PC-3 (cell line): ENCODE measurements at regions not wholly inside any gene's neighbourhood (a gene's known extent, or its start where the extent isn't known, plus 50 kb on each side); places are given as distances from the start of the nearest gene placed in this dataset.

Experiments
- ATAC-seq: fragments of 200-7000 bp; cut with Tn5 transposase; 2 replicates; pipeline ENCODE4 v1.9.1; 2020; ENCODE audit warnings: mild to moderate bottlenecking, moderate library complexity
- BruUV-seq: library from RNA; stranded (reverse); fragments of 400-500 nt; replicated peaks from 2 replicates; lab custom pipeline; 2021; lab: Mats Ljungman, UMichigan
- CTCF ChIA-PET: fragments of 300-600 bp; sonication (Branson Sonifier 250); formaldehyde crosslinking; loops from one replicate; lab custom pipeline; 2022; ENCODE audit warnings: antibody characterized with exemption; lab: Charles Lee
- POLR2A ChIA-PET: fragments of 300-600 bp; sonication (Branson Sonifier 250); formaldehyde crosslinking; loops from one replicate; lab custom pipeline; 2022; ENCODE audit warnings: antibody characterized with exemption; ENCODE audit not compliant: unreplicated experiment; lab: Charles Lee
- DNase-seq: peaks from one replicate; pipeline ENCODE4 v3.0.0-alpha.2; 2015
- H2AFZ ChIP-seq: fragments of 300-600 bp; sonication (generic); 2 replicates; pipeline ENCODE4 v1.6.0; 2016; ENCODE audit warnings: antibody characterized with exemption, low read length
- H3F3A ChIP-seq: fragments of 300-600 bp; sonication (generic); one replicate; pipeline ENCODE4 v1.6.0; 2017; ENCODE audit warnings: antibody characterized with exemption, low read length, control low read depth, mild to moderate bottlenecking; ENCODE audit not compliant: unreplicated experiment
- H3K27ac ChIP-seq: fragments of 300-600 bp; sonication (generic); 2 replicates; pipeline ENCODE4 v1.5.1; 2016; ENCODE audit warnings: mild to moderate bottlenecking, low read length
- H3K27me3 ChIP-seq: fragments of 300-600 bp; sonication (generic); 2 replicates; pipeline ENCODE4 v1.6.1; 2016; ENCODE audit warnings: low read length, mixed read lengths
- H3K36me3 ChIP-seq: fragments of 300-600 bp; sonication (generic); 2 replicates; pipeline ENCODE4 v1.6.1; 2016; ENCODE audit warnings: low read depth, mixed run types, low read length, mixed read lengths
- H3K4me1 ChIP-seq: fragments of 300-600 bp; sonication (generic); 2 replicates; pipeline ENCODE4 v1.5.1; 2016; ENCODE audit warnings: low read length; ENCODE audit not compliant: insufficient read depth
- H3K4me2 ChIP-seq: fragments of 300-600 bp; sonication (generic); 2 replicates; pipeline ENCODE4 v1.6.0; 2016; ENCODE audit warnings: low read length
- H3K4me3 ChIP-seq: fragments of 300-600 bp; sonication (generic); 2 replicates; pipeline ENCODE4 v1.5.1; 2016; ENCODE audit warnings: mild to moderate bottlenecking, low read length, mixed read lengths
- H3K79me2 ChIP-seq: fragments of 300-600 bp; sonication (generic); 2 replicates; pipeline ENCODE4 v1.6.1; 2017; ENCODE audit warnings: low read length, mixed read lengths
- H3K9ac ChIP-seq: fragments of 300-600 bp; sonication (generic); 2 replicates; pipeline ENCODE4 v1.6.0; 2016; ENCODE audit warnings: mild to moderate bottlenecking, low read length
- H3K9me2 ChIP-seq: fragments of 300-600 bp; sonication (generic); replicated peaks from 2 replicates; pipeline ENCODE4 v1.6.1; 2016; ENCODE audit warnings: mixed run types, low read length, mixed read lengths
- H3K9me3 ChIP-seq: fragments of 300-600 bp; sonication (generic); 2 replicates; pipeline ENCODE4 v1.6.1; 2016; ENCODE audit warnings: low read length, mixed read lengths
- H4K20me1 ChIP-seq: fragments of 300-600 bp; sonication (generic); 2 replicates; pipeline ENCODE4 v1.6.1; 2016; ENCODE audit warnings: low read length, mixed read lengths
- CTCF ChIP-seq: fragments of 300-600 bp; sonication (generic); conservative IDR thresholded peaks from 2 replicates; pipeline ENCODE4 v1.5.1; 2017; ENCODE audit warnings: antibody characterized with exemption, low read depth, mild to moderate bottlenecking, low read length
- EZH2 ChIP-seq: fragments of 300-600 bp; sonication (generic); IDR thresholded peaks from one replicate; pipeline ENCODE4 v1.6.1; 2017; ENCODE audit warnings: antibody characterized with exemption, mild to moderate bottlenecking, low read length; ENCODE audit not compliant: unreplicated experiment
- EZH2phosphoT487 ChIP-seq: fragments of 300-600 bp; sonication (generic); IDR thresholded peaks from 2 replicates; pipeline ENCODE4 v1.6.1; 2018; ENCODE audit warnings: mild to moderate bottlenecking, antibody characterized with exemption, low read length, borderline replicate concordance
- intact Hi-C: fragments of 100-400 bp; cut with micrococcal nuclease; formaldehyde crosslinking; loops from 2 replicates; pipeline ENCODE4 v1.9.0; 2023

- Histone ChIP-seq H3K4me2 (no peak overlapping the region), H3K9ac (no peak overlapping the region), H3K27me3 (no peaks in the 10 kb centered on the region), H3K4me1 (no peaks in the 10 kb centered on the region), H3F3A (no peaks in the 10 kb centered on the region), H3K4me3 (no peak overlapping the region), H3K9me2 (no peaks in the 10 kb centered on the region), H2AFZ (no peak overlapping the region), H3K79me2 (no peaks in the 10 kb centered on the region), H3K27ac (no peak overlapping the region), H4K20me1 (no peaks in the 10 kb centered on the region), H3K9me3 (no peaks in the 10 kb centered on the region), H3K36me3 (no peaks in the 10 kb centered on the region)
- TF ChIP-seq EZH2 (no peak), EZH2phosphoT487 (no peak), CTCF (no peak)
- DNase-seq (no peak), ATAC-seq (no peak)
- intact Hi-C loops, result no loop called here
- no TSS peak for BruUV-seq
- POLR2A ChIA-PET, result no interaction called here
- CTCF ChIA-PET, result no interaction called here
Measured at GRCh38 chr10:81367132-81367531, 507.9 kb upstream of the NRG3 start.

- Histone ChIP-seq H3K4me3 (no peak overlapping the region), H4K20me1 (no peaks in the 10 kb centered on the region), H3K4me2 (no peak overlapping the region), H2AFZ (no peak overlapping the region), H3K9ac (no peak overlapping the region), H3K27me3 (no peaks in the 10 kb centered on the region), H3K4me1 (no peaks in the 10 kb centered on the region), H3K79me2 (no peaks in the 10 kb centered on the region), H3K36me3 (no peaks in the 10 kb centered on the region), H3F3A (no peaks in the 10 kb centered on the region), H3K9me2 (no peaks in the 10 kb centered on the region), H3K27ac (no peak overlapping the region), H3K9me3 (no peaks in the 10 kb centered on the region)
- intact Hi-C loops, result no loop called here
- BruUV-seq, result no TSS peak
- POLR2A ChIA-PET, result no interaction called here
- ATAC-seq (no peak), DNase-seq (no peak)
- CTCF ChIA-PET, result no interaction called here
- no peak for TF ChIP-seq EZH2
- no peak for TF ChIP-seq EZH2phosphoT487
- no peak for TF ChIP-seq CTCF
Measured at GRCh38 chr10:81386817-81387216, 488.2 kb upstream of the NRG3 start.

GRCh38 chr10:81403451-81403850, 471.5 kb upstream of the NRG3 start:
- intact Hi-C loops, result no loop called here
- TF ChIP-seq EZH2, result no peak
- no peak for TF ChIP-seq EZH2phosphoT487
- TF ChIP-seq CTCF, result no peak
- CTCF ChIA-PET, result no interaction called here

More at GRCh38 chr10:81403451-81403850, 471.5 kb upstream of the NRG3 start:
- H4K20me1 ChIP-seq, result no peaks in the 10 kb centered on the region
- H3K9me2 ChIP-seq, result no peaks in the 10 kb centered on the region
- H3K4me2 ChIP-seq, result no peak overlapping the region
- H3K9ac ChIP-seq, result no peak overlapping the region
- BruUV-seq, result no TSS peak
- no peak overlapping the region for H2AFZ ChIP-seq
- no peaks in the 10 kb centered on the region for H3K27me3 ChIP-seq
- ATAC-seq (no peak), DNase-seq (no peak)
- no peaks in the 10 kb centered on the region for H3K4me1 ChIP-seq
- no peaks in the 10 kb centered on the region for H3F3A ChIP-seq
- H3K27ac ChIP-seq, result no peak overlapping the region
- no peak overlapping the region for H3K4me3 ChIP-seq
- POLR2A ChIA-PET, result no interaction called here
- no peaks in the 10 kb centered on the region for H3K79me2 ChIP-seq
- no peaks in the 10 kb centered on the region for H3K36me3 ChIP-seq
- no peaks in the 10 kb centered on the region for H3K9me3 ChIP-seq
